ENCODE measurements at regions not wholly inside any gene's neighbourhood (a gene's known extent, or its start where the extent isn't known, plus 50 kb on each side); places are given as distances from the start of the nearest gene placed in this dataset.

GRCh38 chr1:55774446-55774845 is 559.3 kb upstream of the USP24 start:
- ChIA-PET CTCF (no interaction called here), POLR2A (ENCODE audit: unreplicated experiment) (no interaction called here)
- no peaks in the 10 kb centered on the region for H4K20me1 ChIP-seq (ENCODE audit: insufficient read depth)
- no peaks in the 10 kb centered on the region for H3K36me3 ChIP-seq (ENCODE audit: low read depth)
- H3K4me1 ChIP-seq (replicated peaks; ENCODE audit: insufficient read depth) = no peaks in the 10 kb centered on the region
- H3K27me3 ChIP-seq (ENCODE audit: insufficient read depth, low read depth) = no peaks in the 10 kb centered on the region
- no peak for DNase-seq
- no TSS peak for BruUV-seq (replicated peaks)
- H3K4me3 ChIP-seq = no peak overlapping the region
- H3K27ac ChIP-seq = no peak overlapping the region
- H3K9me2 ChIP-seq (ENCODE audit: insufficient read depth) = no peaks in the 10 kb centered on the region
- TF ChIP-seq EZH2 (IDR thresholded peaks at IDR 0.05; ENCODE audit: low read depth) (no peak), CTCF (conservative IDR thresholded peaks at IDR 0.05) (no peak)
- no peak overlapping the region for H3K4me2 ChIP-seq
- intact Hi-C loops (cut with micrococcal nuclease; ENCODE audit: unreplicated experiment) = no loop called here
- H3K79me2 ChIP-seq (ENCODE audit: low read depth) = no peaks in the 10 kb centered on the region
- H2AFZ ChIP-seq = no peak overlapping the region
- peaks cover 9% of the 10 kb centered on the region; the same call in 1 of the 2 replicates for H3K9me3 ChIP-seq (ENCODE audit: insufficient read depth, low read depth)
- no peaks in the 10 kb centered on the region for H3F3A ChIP-seq (ENCODE audit: insufficient read depth, low read depth)

GRCh38 chr1:55773211-55773940 is 558.2 kb upstream of the USP24 start:
- intact Hi-C loops (cut with micrococcal nuclease; ENCODE audit: unreplicated experiment) = no loop called here
- no peak overlapping the region for H3K4me2 ChIP-seq
- H4K20me1 ChIP-seq (ENCODE audit: insufficient read depth) = no peaks in the 10 kb centered on the region
- ChIA-PET POLR2A (ENCODE audit: unreplicated experiment) (no interaction called here), CTCF (no interaction called here)
- BruUV-seq (replicated peaks) = no TSS peak
- DNase-seq = no peak
- no peaks in the 10 kb centered on the region for H3K9me2 ChIP-seq (ENCODE audit: insufficient read depth)
- no peaks in the 10 kb centered on the region for H3F3A ChIP-seq (ENCODE audit: insufficient read depth, low read depth)
- no peaks in the 10 kb centered on the region for H3K36me3 ChIP-seq (ENCODE audit: low read depth)
- no peaks in the 10 kb centered on the region for H3K27me3 ChIP-seq (ENCODE audit: insufficient read depth, low read depth)
- no peak overlapping the region for H3K4me3 ChIP-seq
- no peaks in the 10 kb centered on the region for H3K79me2 ChIP-seq (ENCODE audit: low read depth)
- H3K27ac ChIP-seq = no peak overlapping the region
- no peak for TF ChIP-seq EZH2 (IDR thresholded peaks at IDR 0.05; ENCODE audit: low read depth)
- no peak for TF ChIP-seq CTCF (conservative IDR thresholded peaks at IDR 0.05)
- H2AFZ ChIP-seq = no peak overlapping the region
- H3K4me1 ChIP-seq (replicated peaks; ENCODE audit: insufficient read depth) = no peaks in the 10 kb centered on the region
- H3K9me3 ChIP-seq (ENCODE audit: insufficient read depth, low read depth) = peaks cover 13% of the 10 kb centered on the region; the same call in 1 of the 2 replicates

GRCh38 chr1:55768327-55768952 is 553.3 kb upstream of the USP24 start:
- no peaks in the 10 kb centered on the region for H3K27me3 ChIP-seq (ENCODE audit: insufficient read depth, low read depth)

More at GRCh38 chr1:55768327-55768952, 553.3 kb upstream of the USP24 start:
- Histone ChIP-seq H3K27ac (no peak overlapping the region), H3K9me2 (ENCODE audit: insufficient read depth) (no peaks in the 10 kb centered on the region; the same call in 1 of the 2 replicates), H2AFZ (no peak overlapping the region), H3K4me3 (no peak overlapping the region), H3K36me3 (ENCODE audit: low read depth) (no peaks in the 10 kb centered on the region), H3K4me1 (replicated peaks; ENCODE audit: insufficient read depth) (no peaks in the 10 kb centered on the region), H3K79me2 (ENCODE audit: low read depth) (no peaks in the 10 kb centered on the region), H3F3A (ENCODE audit: insufficient read depth, low read depth) (no peaks in the 10 kb centered on the region), H3K9me3 (ENCODE audit: insufficient read depth, low read depth) (peaks cover 12% of the 10 kb centered on the region; the same call in 1 of the 2 replicates), H3K4me2 (no peak overlapping the region), H4K20me1 (ENCODE audit: insufficient read depth) (no peaks in the 10 kb centered on the region)
- ChIA-PET CTCF (no interaction called here), POLR2A (ENCODE audit: unreplicated experiment) (no interaction called here)
- no peak for DNase-seq
- no peak for TF ChIP-seq EZH2 (IDR thresholded peaks at IDR 0.05; ENCODE audit: low read depth)
- no peak for TF ChIP-seq CTCF (conservative IDR thresholded peaks at IDR 0.05)
- intact Hi-C loops (cut with micrococcal nuclease; ENCODE audit: unreplicated experiment) = no loop called here
- no TSS peak for BruUV-seq (replicated peaks)
